Suppressor macrophage (primary cell): ENCODE measurements at regions not wholly inside any gene's neighbourhood (a gene's known extent, or its start where the extent isn't known, plus 50 kb on each side); places are given as distances from the start of the nearest gene placed in this dataset.
A peak's percentile ranks its signal among the peaks of the same experiment; 100 is the strongest.

Experiments
- DNase-seq, 4 experiments: peaks; one replicate each; pipeline ENCODE4 v3.0.0-alpha.2; 2020 to 2022

DNA sequence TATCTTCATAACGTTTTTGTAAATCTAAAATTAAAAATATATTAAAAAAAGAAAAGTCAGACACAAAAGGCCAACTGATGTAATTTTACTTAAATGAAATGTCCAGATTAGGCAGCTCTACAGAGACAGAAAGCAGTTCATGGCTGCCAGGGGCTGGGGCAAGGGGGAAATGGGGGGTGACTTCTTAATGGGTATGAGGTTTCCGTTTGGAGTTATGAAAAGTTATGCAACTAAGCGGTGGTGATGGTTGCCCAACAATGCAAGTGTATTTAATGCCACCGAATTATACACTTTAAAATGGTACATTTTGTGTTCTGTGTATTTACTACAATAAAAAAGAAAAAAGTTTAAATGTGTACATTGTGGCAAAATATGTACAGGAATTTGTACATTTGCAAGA, 70.2 kb upstream of the TEX51 start:
- peak; percentile 27 to 63 (median 44) for DNase-seq

DNA sequence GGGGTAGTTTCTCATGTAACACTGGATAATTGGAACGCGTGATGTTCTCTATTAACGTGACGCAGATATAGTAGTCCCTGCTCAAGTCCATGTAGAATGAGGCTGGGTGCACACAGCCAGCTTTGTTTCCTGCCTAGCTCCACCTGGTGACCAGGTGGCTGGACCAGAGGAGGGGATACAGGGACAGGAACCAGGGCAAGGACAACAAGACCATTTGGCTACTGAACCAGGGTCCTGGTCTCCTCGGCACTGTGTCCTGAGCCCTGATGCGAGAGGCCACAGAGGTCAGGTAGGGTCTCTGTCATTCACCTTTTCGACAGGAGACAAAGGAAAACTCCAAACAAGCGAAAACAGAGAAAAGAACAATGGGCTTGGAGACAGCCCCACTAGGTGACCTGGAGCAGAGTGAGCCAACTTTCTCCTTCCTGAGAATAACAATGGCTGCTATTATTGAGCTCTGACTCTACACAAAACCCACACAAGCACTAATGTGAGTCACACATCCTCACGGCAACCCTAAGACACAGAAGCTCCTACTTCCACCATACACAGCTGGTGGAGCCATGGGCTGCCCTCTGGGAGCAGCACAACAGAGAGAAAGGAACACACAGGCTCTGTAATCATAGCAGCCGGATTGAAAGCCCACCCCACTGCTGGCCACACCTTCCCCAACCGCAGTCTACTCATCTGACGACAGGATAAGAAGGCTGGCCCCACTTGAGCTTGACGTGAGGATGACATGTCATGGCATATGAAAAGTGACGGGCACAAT, 67.3 kb upstream of the TEX51 start:
- peak; percentile 33 to 65 (median 58) for DNase-seq

DNA sequence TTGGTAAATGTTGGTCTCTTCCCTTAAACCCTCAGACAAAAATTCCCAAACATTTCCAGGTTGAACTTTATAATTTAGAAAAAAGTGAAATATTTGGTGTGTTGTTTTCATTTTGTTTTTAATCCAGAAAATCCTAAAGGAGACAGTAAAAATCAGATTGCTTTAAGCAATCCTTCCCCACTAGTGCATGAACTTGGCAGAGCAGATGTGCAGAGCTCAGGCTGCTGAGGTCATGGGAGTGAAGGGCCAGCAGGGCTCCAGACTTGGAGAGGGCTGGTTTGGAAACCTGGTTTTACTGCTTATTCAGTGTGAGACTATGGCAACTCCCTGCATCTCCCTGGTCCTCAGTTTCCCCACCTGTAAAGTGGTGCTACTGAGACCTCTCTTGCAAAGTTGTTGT, 66.7 kb upstream of the TEX51 start:
- DNase-seq: no peak

DNA sequence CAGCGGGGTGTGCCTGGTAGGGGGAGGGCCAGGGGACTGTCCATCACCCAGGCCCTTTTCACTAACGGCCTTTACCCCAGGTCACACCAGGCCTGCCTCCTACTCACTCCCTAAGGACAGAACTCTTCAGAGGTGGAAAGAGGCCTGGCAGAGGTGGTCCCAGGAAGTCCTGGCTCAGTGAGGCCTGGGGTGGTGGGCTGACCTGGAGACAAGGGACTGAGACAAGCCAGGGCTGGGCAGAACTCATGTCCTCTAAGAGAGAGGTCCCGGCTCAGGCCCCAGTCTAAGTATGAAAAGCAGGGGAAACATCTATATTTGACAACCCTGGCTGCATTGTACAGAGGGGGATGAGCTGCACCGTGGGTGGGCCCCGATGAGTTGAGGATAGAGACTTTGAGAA, 65.9 kb upstream of the TEX51 start:
- no peak for DNase-seq

DNA sequence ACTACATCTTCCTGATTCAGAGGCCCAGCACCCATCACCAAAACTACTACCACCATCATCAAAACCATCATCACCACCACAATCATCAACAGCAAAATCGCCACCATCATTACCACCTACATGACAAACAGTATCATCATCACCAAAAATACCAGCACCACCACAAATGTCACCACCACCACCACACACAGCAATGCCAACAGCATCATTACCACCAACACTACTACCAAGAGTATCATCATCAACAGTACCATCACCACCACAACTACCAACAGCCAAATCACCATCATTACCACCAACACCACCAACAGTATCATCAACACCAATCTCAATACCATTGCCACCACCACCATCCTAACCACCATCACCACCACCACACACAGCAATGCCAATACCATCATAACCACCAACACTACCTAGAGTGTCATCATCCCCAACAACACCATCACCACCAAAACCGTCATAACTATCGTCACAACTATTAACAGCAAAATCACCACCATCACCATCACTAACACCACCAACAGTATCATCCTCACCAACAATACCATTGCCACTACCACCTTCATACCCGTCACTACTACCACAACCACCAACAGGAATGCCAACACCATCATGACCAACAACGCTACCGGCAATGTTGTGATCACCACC, 64.6 kb upstream of the TEX51 start:
- DNase-seq: no peak

DNA sequence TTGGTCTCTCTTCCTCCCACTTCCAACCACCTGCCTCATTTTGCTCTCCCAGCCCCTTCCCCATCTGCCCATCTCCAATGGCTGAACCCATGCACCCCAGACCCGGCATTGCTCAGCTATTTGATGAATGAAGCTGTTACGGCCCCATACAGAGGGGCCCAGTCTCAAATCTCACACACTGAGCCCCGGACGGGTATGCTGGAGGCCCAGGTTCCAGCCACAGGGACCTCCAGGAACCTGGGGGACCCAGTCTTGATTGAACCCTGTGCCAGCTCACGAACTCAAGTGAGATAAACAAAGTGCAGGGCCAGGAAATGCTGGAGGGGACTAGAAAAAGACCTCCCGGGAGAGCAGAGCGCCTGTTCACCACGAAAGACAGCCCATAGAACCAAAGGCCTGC, 63.4 kb upstream of the TEX51 start:
- DNase-seq: no peak

DNA sequence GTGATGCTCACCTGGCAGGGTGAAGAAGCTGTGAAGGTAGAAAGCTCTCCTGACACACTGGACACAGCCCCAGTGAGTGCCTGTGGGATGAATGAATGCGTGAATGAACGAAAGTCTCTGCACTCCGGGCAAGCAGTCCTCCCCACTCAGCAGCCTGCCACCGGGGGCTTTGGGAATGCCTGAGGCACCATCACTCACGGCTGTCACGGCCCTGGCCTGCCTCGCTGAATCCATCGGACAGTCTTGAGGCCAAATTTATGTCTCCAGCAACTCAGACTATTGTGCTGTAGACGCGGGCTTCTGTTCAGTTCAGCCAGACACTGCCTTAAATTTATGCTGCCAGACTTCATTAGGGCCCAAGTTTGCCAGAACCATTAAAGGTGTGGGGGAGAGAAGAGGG, 62.9 kb upstream of the TEX51 start:
- DNase-seq: no peak

DNA sequence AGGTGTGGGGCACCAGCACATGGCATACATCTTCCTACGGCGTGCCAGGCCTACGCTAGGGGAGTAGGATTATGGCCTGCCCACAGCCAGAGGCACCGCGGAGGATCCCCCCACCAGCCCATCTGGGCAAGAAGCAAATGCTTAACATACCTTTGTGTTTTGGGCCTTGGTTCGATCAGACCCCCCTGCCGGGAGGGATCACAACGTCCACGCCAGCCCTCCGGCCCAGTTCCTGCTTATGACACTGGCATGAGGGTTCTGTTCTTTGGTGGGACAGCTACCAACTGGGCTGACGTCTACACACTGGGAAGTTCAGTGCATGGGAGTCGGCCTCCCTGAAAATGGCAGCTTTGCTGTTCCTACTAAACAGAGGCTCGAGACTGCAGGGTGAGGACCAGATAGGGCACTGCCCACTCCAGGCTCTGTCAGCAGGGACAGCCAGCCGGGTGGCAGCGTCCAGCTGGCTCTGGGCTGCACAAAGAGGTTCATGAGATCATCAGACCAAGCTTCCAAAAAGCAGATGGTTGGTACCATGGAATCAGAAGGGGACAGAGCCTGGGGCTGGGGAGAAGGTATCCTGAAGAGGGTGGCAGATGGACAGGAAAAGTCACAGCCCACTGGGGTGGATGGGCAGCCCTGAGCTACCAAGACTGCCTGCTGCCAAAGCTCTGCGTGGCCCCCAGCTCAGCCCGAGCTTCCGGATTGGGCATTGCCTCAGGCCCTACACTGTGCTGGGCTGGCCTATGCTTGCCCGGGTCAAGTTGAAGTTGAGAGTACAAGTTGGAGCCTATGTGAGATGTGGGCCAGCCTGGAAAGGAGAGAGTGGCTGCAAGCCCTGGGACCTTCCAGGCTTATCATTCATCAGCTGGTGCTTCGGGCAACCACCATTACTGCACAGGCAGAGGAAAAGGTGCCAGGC, 61.7 kb upstream of the TEX51 start:
- DNase-seq: no peak

DNA sequence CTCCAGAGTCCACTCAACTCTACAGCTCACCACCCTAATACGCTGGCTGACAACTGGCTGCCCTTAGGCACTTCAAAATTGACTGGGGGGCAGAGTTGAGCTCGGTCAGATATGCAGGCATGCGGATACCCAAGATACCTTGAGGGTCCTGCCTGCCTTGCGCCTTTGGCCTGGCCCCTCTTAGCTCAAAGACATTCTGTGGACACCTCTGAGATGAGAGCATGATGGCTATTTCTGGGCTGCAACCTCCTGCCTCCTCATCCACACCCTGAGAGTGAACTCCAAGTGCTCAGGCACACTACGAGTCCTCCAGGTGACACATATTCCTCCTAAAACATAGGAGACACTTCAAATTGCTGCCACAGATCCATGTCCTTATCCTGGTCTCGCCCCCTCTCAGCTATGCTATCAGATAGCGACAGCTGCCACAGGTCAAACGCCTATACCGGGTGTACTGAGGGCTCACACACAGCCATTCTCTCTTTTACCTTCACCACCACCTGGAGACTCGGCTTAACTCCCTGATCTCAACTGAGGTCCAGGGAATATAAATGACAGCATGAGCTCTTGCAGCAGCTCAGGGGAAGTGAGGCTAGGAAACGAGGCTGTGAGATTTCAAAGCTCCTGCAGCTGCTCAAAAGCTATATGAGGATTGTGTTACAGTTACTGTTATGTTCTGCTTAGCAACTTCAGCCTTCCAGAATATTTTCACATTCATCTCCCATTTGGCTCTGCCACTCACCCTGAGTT, 60.5 kb upstream of the TEX51 start:
- DNase-seq: peak in 3 of 4 experiments; percentile 16 to 26 (median 21)

DNA sequence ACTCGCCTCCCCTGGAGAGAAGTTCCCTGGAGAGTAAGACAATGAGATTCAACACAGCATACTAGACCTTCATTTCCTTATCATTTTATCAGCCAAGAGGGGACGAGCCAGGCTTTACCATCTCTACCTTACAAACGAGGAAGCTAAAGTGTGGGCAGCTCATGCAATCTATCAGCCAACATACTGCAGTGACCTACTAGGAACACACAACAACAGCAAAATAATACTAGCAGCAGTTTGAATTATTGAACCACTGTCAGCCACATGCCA, 60.0 kb upstream of the TEX51 start:
- peak; percentile 18 to 47 (median 33) for DNase-seq

DNA sequence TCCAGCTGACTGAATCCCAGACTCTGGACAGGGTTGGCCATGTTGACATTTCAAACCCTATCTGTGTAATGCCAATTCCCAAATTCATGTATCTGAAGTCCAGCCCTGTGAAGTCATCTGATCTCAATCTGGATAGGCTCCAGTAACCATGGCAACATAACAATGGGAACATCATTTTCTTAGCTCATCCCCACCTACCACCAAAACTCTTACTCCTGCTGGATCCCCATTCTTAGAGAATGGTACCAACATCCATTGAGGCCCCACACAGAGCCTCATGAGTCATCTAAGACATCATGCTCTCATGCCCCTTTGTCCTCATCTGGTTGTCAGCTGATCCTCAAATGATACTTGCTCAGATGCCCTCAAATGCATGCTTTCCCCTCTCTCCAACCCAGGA, 58.9 kb upstream of the TEX51 start:
- peak; percentile 51 to 84 (median 70) for DNase-seq

DNA sequence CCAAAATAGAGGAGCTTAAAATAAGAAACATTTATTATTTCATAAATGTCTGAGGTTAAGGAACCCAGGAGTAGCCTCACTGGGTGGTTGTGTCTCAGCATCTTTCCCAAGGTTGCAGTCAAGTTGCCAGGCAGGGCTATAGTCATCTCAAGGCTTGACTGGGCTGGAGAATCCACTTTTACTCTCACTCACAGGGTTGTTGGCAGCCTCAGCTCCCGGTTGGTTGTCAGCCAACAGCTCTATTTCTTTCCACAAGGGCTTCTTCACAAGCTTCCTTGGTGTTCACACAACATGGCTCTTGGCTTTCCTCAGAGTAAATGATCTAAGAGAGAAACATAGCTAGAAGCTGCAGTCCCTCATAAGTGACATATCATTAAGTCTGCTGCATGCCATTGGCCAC, 55.6 kb upstream of the TEX51 start:
- DNase-seq: no peak

DNA sequence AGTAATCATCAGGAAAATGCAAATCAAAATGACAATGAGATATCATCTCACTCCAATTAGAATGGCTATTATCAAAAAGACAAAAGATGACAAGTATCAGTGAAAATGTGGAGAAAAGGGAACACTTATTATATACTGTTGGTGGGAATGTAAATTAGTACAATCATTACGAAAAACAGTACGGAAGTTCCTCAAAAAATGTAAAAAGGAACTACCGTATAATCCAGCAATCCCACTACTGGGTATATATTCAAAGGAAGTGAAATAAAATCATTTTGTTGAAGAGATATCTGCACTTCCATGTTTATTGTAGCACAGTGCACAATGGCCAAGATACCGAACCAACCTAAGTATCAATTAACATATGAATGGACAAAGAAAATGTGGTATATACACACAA, 52.4 kb upstream of the TEX51 start:
- DNase-seq: peak in 3 of 4 experiments; percentile 19 to 75 (median 71)
